Endothelial cell (in vitro differentiated cells): ENCODE measurements at regions not wholly inside any gene's neighbourhood (a gene's known extent, or its start where the extent isn't known, plus 50 kb on each side); places are given as distances from the start of the nearest gene placed in this dataset.

ENCODE experiments used
- DNase-seq: peaks from one replicate; pipeline ENCODE4 v3.0.0; 2021; ENCODE audit warnings: low spot score
- H3K27ac Mint-ChIP-seq: one replicate; pipeline ENCODE4 v1.8.0; 2021; ENCODE audit warnings: mixed read lengths, inconsistent platforms; ENCODE audit not compliant: unreplicated experiment
- H3K27me3 Mint-ChIP-seq: one replicate; pipeline ENCODE4 v1.8.0; 2021; ENCODE audit warnings: mild to moderate bottlenecking, moderate library complexity, mixed read lengths, inconsistent platforms; ENCODE audit not compliant: unreplicated experiment
- H3K36me3 Mint-ChIP-seq: one replicate; pipeline ENCODE4 v1.8.0; 2021; ENCODE audit warnings: mild to moderate bottlenecking, low read depth, mixed read lengths, inconsistent platforms; ENCODE audit not compliant: unreplicated experiment
- H3K4me1 Mint-ChIP-seq: one replicate; pipeline ENCODE4 v1.8.0; 2021; ENCODE audit warnings: mild to moderate bottlenecking, mixed read lengths, inconsistent platforms; ENCODE audit not compliant: unreplicated experiment
- H3K4me3 Mint-ChIP-seq: one replicate; pipeline ENCODE4 v1.8.0; 2021; ENCODE audit warnings: mild to moderate bottlenecking, mixed read lengths, inconsistent platforms; ENCODE audit not compliant: unreplicated experiment
- H3K9me3 Mint-ChIP-seq: one replicate; pipeline ENCODE4 v1.8.0; 2021; ENCODE audit warnings: mixed read lengths, inconsistent platforms; ENCODE audit not compliant: unreplicated experiment
- CTCF ChIP-seq: fragments of 200-600 bp; sonication (generic); IDR thresholded peaks from one replicate; pipeline ENCODE4 v1.5.0; 2021; ENCODE audit warnings: antibody characterized with exemption; ENCODE audit not compliant: unreplicated experiment

DNA sequence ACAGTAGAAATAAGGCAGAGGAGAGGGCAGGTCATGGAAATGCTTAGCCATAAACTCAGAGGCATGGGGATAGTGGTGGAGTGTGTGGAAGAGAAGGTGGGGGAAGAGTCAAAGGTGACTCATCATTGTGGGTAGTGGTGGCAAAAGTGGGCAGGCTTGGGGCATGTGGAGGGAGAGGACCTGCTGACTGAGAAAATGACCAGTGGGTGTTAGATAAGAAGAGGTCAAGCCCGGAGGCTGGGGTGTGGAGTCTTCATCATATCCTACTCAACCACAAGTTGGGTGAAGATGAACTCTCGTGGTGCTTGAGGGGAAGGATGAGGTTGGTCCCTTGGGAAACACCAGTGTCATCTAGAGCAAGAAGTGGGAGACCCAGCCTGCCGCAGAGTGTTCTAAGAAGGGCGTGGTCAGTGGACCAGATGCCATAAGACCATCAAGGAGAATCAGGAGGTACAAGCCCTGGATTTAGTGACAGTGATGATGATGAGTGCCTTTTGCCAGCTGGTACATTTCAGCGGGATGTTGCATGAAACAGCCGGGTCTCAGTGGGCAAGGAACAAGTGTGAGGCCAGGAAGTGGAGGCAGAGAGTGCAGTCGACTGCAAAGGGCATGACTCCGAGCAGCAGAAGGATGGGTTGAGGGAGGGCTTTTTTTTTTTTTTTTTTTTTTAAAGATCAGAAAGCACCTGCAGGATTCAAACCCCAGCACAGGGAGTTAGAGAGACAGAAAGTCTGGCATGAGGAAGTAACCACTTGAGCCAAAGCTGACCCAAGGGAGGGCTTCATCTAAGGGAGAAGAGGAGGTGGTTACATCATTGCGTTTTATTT is 122.6 kb upstream of the SPRED2 start:
- H3K27me3 Mint-ChIP-seq: peaks cover 3% of the 10 kb centered on the region
- no peak overlapping the region for H3K4me3 Mint-ChIP-seq
- no peaks in the 10 kb centered on the region for H3K36me3 Mint-ChIP-seq
- peaks cover 8% of the 10 kb centered on the region for H3K4me1 Mint-ChIP-seq
- TF ChIP-seq CTCF: no peak
- H3K9me3 Mint-ChIP-seq: no peaks in the 10 kb centered on the region
- no peak overlapping the region for H3K27ac Mint-ChIP-seq
- no peak for DNase-seq

DNA sequence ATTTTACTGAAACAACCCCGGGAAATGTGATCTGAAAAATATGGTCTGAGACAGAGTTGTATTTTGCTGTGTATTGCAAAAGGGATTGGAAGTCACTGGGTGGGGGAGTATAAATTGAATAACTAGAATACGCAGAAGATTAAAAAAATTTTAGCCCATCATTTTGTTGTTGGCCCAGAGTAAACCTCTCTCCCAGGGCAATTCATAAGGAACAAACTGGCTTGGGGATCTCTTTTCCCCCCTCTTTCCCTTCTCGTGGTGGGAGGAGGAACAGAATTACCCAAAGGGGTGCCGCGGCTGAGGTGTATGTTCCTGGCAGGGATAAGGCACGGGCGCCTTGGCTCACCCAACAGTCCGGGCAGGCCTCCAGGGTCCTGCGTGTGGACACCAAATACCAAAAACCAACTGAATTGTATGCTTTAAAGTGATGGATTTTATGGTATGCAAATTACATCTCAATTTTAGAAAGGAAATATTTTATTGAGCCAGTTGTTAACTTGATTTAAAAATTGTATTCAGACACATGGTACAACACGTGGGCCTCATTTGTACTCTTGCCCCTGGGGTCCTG is 121.2 kb upstream of the SPRED2 start:
- H3K27me3 Mint-ChIP-seq: peaks cover 3% of the 10 kb centered on the region
- H3K4me1 Mint-ChIP-seq: peaks cover 8% of the 10 kb centered on the region
- H3K9me3 Mint-ChIP-seq: no peaks in the 10 kb centered on the region
- no peaks in the 10 kb centered on the region for H3K36me3 Mint-ChIP-seq
- no peak for TF ChIP-seq CTCF
- no peak for DNase-seq
- H3K27ac Mint-ChIP-seq: no peak overlapping the region
- no peak overlapping the region for H3K4me3 Mint-ChIP-seq

- Mint-ChIP-seq H3K4me1 (peaks cover 7% of the 10 kb centered on the region), H3K9me3 (no peaks in the 10 kb centered on the region), H3K4me3 (no peak overlapping the region), H3K27me3 (peaks cover 3% of the 10 kb centered on the region), H3K27ac (no peak overlapping the region), H3K36me3 (no peaks in the 10 kb centered on the region)
- no peak for DNase-seq
- TF ChIP-seq CTCF: no peak
These were observed 119.1 kb upstream of the SPRED2 start for GRCh38 chr2:65551528-65551927.

- Mint-ChIP-seq H3K36me3 (no peaks in the 10 kb centered on the region), H3K4me1 (peaks cover 6% of the 10 kb centered on the region), H3K9me3 (no peaks in the 10 kb centered on the region), H3K4me3 (no peak overlapping the region), H3K27ac (no peak overlapping the region), H3K27me3 (no peaks in the 10 kb centered on the region)
- TF ChIP-seq CTCF: no peak
- DNase-seq: no peak
These were observed 117.8 kb upstream of the SPRED2 start for GRCh38 chr2:65550246-65550645.

- Mint-ChIP-seq H3K9me3 (no peaks in the 10 kb centered on the region), H3K27me3 (no peaks in the 10 kb centered on the region)
- TF ChIP-seq CTCF: no peak
These were observed 117.2 kb upstream of the SPRED2 start for GRCh38 chr2:65549631-65550030.

More at GRCh38 chr2:65549631-65550030, 117.2 kb upstream of the SPRED2 start:
- no peak for DNase-seq
- Mint-ChIP-seq H3K4me1 (peaks cover 6% of the 10 kb centered on the region), H3K27ac (no peak overlapping the region), H3K4me3 (no peak overlapping the region), H3K36me3 (no peaks in the 10 kb centered on the region)
